ENCODE measurements at regions not wholly inside any gene's neighbourhood (a gene's known extent, or its start where the extent isn't known, plus 50 kb on each side); places are given as distances from the start of the nearest gene placed in this dataset.

DNA sequence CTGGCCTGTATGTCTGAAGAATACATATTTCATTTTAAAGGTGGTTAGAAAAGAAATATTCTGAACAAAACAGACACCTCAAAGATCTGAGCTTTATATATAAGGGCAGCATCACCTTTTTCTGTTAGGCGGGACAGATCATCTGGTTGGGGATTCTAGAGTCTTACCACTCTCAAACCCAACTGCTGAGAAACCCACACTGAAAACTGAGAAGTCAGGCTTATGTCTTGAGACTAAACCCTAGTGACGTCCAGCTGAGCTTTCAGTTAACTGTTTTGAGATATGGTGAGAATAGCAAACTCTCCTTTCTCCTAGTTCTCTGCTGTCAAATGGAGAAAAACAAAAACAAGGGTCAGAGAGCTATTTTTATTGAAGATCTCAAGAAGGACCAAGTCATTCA is 63.7 kb upstream of the CCN6 start:
- no peak for TF ChIP-seq POLR2A (IDR thresholded peaks at IDR 0.05)
- no peak for TF ChIP-seq CTCF (IDR thresholded peaks at IDR 0.05)

Data from transverse colon (tissue), 3 donors.